Smooth muscle cell (in vitro differentiated cells): ENCODE measurements at regions not wholly inside any gene's neighbourhood (a gene's known extent, or its start where the extent isn't known, plus 50 kb on each side); places are given as distances from the start of the nearest gene placed in this dataset.

Experiments used
- DNase-seq: peaks from one replicate; lab custom pipeline; 2025; ENCODE audit not compliant: unreplicated experiment; lab: John Stamatoyannopoulos, UW
- H2AFZ ChIP-seq: fragments of 200-600 bp; sonication (generic); 2 replicates; pipeline ENCODE4 v1.6.0; 2016; ENCODE audit warnings: antibody characterized with exemption, low read depth, mild to moderate bottlenecking
- H3F3A ChIP-seq: fragments of 200-600 bp; sonication (generic); 2 replicates; pipeline ENCODE4 v1.6.0; 2017; ENCODE audit warnings: antibody characterized with exemption, low read depth
- H3K27ac ChIP-seq: fragments of 200-600 bp; sonication (generic); 2 replicates; pipeline ENCODE4 v1.5.1; 2016; ENCODE audit warnings: low read depth, mild to moderate bottlenecking
- H3K27me3 ChIP-seq: fragments of 200-600 bp; sonication (generic); 2 replicates; pipeline ENCODE4 v1.6.1; 2016; ENCODE audit warnings: low read depth, mild to moderate bottlenecking
- H3K36me3 ChIP-seq: fragments of 200-600 bp; sonication (generic); 2 replicates; pipeline ENCODE4 v1.5.1; 2016; ENCODE audit warnings: low read depth
- H3K4me1 ChIP-seq: fragments of 200-600 bp; sonication (generic); 2 replicates; pipeline ENCODE4 v1.5.1; 2016; ENCODE audit warnings: low read depth
- H3K4me2 ChIP-seq: fragments of 200-600 bp; sonication (generic); 2 replicates; pipeline ENCODE4 v1.6.0; 2016; ENCODE audit warnings: mild to moderate bottlenecking
- H3K4me3 ChIP-seq: fragments of 200-600 bp; sonication (generic); 2 replicates; pipeline ENCODE4 v1.5.1; 2016; ENCODE audit warnings: mild to moderate bottlenecking
- H3K79me2 ChIP-seq: fragments of 200-600 bp; sonication (generic); 2 replicates; pipeline ENCODE4 v1.6.0; 2016; ENCODE audit warnings: low read depth, mild to moderate bottlenecking
- H3K9ac ChIP-seq: fragments of 200-600 bp; sonication (generic); 2 replicates; pipeline ENCODE4 v1.6.0; 2016; ENCODE audit warnings: low read depth
- H3K9me3 ChIP-seq: fragments of 200-600 bp; sonication (generic); replicated peaks from 2 replicates; pipeline ENCODE4 v1.5.1; 2016; ENCODE audit warnings: low read depth
- H4K20me1 ChIP-seq: fragments of 200-600 bp; sonication (generic); 2 replicates; pipeline ENCODE4 v1.6.0; 2016; ENCODE audit warnings: low read depth
- WGBS: methylation state at CpG from one replicate; pipeline ENCODE4 v1.1.7; 2016; ENCODE audit warnings: low lambda C conversion rate; 5-methylcytosine and 5-hydroxymethylcytosine counted together
- TF ChIP-seq, protein P1 (sequence below): fragments of 200-600 bp; sonication (generic); IDR thresholded peaks from 2 replicates; pipeline ENCODE4 v1.5.1; 2017; ENCODE audit warnings: borderline replicate concordance, mild to moderate bottlenecking, antibody characterized with exemption; ENCODE audit not compliant: insufficient read depth, poor library complexity, severe bottlenecking

DNA sequence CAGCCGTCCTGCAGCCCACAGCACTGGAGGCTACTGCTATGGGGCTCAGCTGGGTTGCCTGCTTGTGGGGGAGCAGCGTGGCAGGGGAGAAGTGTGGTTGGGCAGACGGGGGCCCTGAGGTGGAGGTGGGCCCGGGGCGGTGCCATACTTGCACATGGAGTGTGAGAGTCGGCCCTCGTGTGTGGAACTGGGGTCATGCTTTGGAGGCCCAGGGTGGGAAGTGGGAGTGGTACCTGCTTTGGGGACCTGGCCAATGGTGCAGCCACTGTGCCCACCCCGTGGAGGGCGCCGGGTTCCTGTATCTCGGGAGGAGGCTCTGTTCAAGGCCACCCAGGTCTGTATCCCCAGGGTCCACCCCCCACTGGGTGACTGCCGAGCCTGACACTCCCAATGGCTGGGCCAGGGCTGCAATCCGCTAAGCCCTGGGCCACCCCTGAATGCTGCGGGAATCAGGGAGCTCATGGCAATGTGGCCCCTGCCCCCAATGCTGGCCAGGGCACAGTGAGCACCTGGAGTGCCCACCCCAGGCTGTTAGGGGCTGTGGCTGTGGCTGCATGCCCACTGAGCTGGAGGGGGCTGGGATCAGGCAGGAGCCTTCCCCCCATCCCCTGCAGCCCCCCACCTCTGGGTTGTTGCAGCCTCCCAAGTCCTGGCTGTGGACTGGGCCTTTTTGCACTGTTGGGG, 157.9 kb upstream of the SLC38A2 start:
- 92% methylated on average over 9 of the region's 14 CpGs for WGBS
- H3K4me2 ChIP-seq: no peak overlapping the region
- H3K4me1 ChIP-seq: peaks cover 13% of the 10 kb centered on the region
- H3F3A ChIP-seq: no peaks in the 10 kb centered on the region
- no peak overlapping the region for H3K27ac ChIP-seq
- TF ChIP-seq, protein P1, sequence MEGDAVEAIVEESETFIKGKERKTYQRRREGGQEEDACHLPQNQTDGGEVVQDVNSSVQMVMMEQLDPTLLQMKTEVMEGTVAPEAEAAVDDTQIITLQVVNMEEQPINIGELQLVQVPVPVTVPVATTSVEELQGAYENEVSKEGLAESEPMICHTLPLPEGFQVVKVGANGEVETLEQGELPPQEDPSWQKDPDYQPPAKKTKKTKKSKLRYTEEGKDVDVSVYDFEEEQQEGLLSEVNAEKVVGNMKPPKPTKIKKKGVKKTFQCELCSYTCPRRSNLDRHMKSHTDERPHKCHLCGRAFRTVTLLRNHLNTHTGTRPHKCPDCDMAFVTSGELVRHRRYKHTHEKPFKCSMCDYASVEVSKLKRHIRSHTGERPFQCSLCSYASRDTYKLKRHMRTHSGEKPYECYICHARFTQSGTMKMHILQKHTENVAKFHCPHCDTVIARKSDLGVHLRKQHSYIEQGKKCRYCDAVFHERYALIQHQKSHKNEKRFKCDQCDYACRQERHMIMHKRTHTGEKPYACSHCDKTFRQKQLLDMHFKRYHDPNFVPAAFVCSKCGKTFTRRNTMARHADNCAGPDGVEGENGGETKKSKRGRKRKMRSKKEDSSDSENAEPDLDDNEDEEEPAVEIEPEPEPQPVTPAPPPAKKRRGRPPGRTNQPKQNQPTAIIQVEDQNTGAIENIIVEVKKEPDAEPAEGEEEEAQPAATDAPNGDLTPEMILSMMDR: no peak
- no peaks in the 10 kb centered on the region for H4K20me1 ChIP-seq
- H3K36me3 ChIP-seq: no peaks in the 10 kb centered on the region
- H3K27me3 ChIP-seq: no peaks in the 10 kb centered on the region
- no peak for DNase-seq
- no peak overlapping the region for H3K9ac ChIP-seq
- H3K9me3 ChIP-seq: no peaks in the 10 kb centered on the region
- no peak overlapping the region for H3K4me3 ChIP-seq
- no peak overlapping the region for H2AFZ ChIP-seq
- H3K79me2 ChIP-seq: no peaks in the 10 kb centered on the region

DNA sequence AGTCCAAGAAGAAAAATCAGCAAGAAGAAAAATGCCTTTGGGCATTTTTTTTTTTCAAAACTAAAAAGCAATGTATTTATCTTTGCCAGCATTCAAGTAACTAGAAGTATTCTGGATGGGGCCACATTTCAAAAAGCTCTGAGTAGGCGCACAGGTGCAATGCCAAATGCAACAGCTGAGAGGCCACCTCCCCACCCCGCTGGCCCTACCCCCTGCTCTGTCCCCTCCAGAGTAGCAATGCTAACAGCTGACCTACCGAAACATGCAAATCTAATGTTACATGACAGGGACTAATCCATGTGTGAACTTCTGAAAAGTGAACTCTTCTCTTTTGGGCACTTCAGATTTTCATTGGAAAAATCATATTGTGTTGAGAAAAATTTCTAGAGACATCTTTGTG, 153.7 kb upstream of the SLC38A2 start:
- Histone ChIP-seq H3K79me2 (no peaks in the 10 kb centered on the region), H3F3A (peaks cover 16% of the 10 kb centered on the region), H3K36me3 (no peaks in the 10 kb centered on the region), H2AFZ (no peak overlapping the region), H4K20me1 (no peaks in the 10 kb centered on the region), H3K4me2 (no peak overlapping the region), H3K4me1 (peaks cover 9% of the 10 kb centered on the region), H3K27me3 (no peaks in the 10 kb centered on the region), H3K9ac (no peak overlapping the region), H3K4me3 (no peak overlapping the region), H3K9me3 (no peaks in the 10 kb centered on the region), H3K27ac (no peak overlapping the region)
- 98% methylated on average over 3 of the region's 3 CpGs for WGBS
- DNase-seq: no peak
- TF ChIP-seq, protein P1: no peak

DNA sequence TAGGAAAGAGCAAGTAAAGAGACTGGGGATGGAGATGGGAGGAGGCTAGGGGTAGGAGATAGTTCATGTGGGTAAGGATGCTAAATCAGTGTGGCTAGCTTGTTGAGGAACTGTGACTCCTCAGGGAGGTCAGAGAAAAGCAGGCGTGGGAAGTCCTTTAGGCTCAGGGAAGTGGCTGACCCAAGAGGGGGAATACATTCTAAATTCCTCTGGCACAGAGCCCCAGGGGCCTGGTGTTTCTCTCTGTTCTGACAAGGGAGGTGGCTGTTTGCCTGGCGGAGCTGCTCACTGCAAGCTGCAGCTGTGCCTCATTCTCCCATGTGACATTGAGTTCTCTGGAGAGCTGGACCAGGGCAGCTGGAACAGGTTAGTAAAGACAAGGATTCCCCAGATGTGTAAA, 152.2 kb upstream of the SLC38A2 start:
- Histone ChIP-seq H3K4me2 (peak overlapping the region; percentile 83), H3K4me3 (no peak overlapping the region)

More for the DNA sequence above, 152.2 kb upstream of the SLC38A2 start:
- 12% methylated on average over 2 of the region's 2 CpGs for WGBS
- no peak for DNase-seq
- Histone ChIP-seq H4K20me1 (no peaks in the 10 kb centered on the region), H3K9ac (peak overlapping the region; percentile 80), H3K79me2 (no peaks in the 10 kb centered on the region), H2AFZ (no peak overlapping the region), H3F3A (peaks cover 16% of the 10 kb centered on the region), H3K9me3 (no peaks in the 10 kb centered on the region), H3K36me3 (no peaks in the 10 kb centered on the region), H3K27ac (peak overlapping the region; percentile 97), H3K4me1 (peaks cover 9% of the 10 kb centered on the region), H3K27me3 (no peaks in the 10 kb centered on the region)
- TF ChIP-seq, protein P1: no peak
